Nephron (organoid): ENCODE measurements at regions not wholly inside any gene's neighbourhood (a gene's known extent, or its start where the extent isn't known, plus 50 kb on each side); places are given as distances from the start of the nearest gene placed in this dataset.

ENCODE experiments used
- H3K27ac Mint-ChIP-seq, 3 experiments: 2 replicates each; pipeline ENCODE4 v1.8.0; 2020; ENCODE audit warnings: mixed read lengths in 3 of 3, mild to moderate bottlenecking in 2 of 3, moderate library complexity in 1 of 3
- H3K27me3 Mint-ChIP-seq: 2 replicates; pipeline ENCODE4 v1.8.0; 2021; ENCODE audit warnings: low read depth, mild to moderate bottlenecking, moderate library complexity, mixed read lengths
- H3K36me3 Mint-ChIP-seq: 2 replicates; pipeline ENCODE4 v1.8.0; 2020; ENCODE audit warnings: low read depth, mixed read lengths
- H3K4me1 Mint-ChIP-seq: 2 replicates; pipeline ENCODE4 v1.8.0; 2020; ENCODE audit warnings: mixed read lengths
- H3K4me3 Mint-ChIP-seq, 3 experiments: 2 replicates each; pipeline ENCODE4 v1.8.0; 2020; ENCODE audit warnings: mild to moderate bottlenecking in 3 of 3, mixed read lengths in 3 of 3, moderate library complexity in 2 of 3
- H3K9me3 Mint-ChIP-seq: 2 replicates; pipeline ENCODE4 v1.8.0; 2020; ENCODE audit warnings: mixed read lengths
- TF ChIP-seq, protein P1 (sequence below), 3 experiments: fragments of 200-600 bp; sonication (generic); IDR thresholded peaks; one replicate each; pipeline ENCODE4 v1.5.0; 2021; ENCODE audit warnings: antibody characterized with exemption in 3 of 3; ENCODE audit not compliant: unreplicated experiment in 3 of 3

DNA sequence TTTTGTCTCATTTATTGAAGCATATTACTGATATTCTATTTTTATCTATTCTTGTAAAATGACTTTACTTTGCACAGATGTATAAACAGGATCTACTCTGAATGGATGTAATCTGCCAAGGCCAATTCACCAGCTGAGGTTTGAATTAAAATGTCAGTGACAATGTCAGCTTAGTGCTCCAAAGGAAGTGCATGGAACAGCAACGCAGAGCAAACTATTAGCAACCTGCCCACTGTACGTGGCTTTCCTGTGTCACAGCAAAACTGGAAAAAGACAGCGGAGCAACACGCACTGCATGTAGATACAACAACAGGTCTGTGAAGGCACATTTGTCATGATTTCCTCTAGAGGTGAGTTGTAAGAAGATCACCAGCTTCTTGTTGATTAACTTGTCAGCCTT is 409.4 kb downstream of the MED10 start:
- H3K36me3 Mint-ChIP-seq: no peaks in the 10 kb centered on the region
- H3K27ac Mint-ChIP-seq: no peak overlapping the region
- H3K4me1 Mint-ChIP-seq: no peaks in the 10 kb centered on the region
- H3K4me3 Mint-ChIP-seq: no peak overlapping the region
- TF ChIP-seq, protein P1, sequence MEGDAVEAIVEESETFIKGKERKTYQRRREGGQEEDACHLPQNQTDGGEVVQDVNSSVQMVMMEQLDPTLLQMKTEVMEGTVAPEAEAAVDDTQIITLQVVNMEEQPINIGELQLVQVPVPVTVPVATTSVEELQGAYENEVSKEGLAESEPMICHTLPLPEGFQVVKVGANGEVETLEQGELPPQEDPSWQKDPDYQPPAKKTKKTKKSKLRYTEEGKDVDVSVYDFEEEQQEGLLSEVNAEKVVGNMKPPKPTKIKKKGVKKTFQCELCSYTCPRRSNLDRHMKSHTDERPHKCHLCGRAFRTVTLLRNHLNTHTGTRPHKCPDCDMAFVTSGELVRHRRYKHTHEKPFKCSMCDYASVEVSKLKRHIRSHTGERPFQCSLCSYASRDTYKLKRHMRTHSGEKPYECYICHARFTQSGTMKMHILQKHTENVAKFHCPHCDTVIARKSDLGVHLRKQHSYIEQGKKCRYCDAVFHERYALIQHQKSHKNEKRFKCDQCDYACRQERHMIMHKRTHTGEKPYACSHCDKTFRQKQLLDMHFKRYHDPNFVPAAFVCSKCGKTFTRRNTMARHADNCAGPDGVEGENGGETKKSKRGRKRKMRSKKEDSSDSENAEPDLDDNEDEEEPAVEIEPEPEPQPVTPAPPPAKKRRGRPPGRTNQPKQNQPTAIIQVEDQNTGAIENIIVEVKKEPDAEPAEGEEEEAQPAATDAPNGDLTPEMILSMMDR (IDR thresholded peaks at IDR 0.05; ENCODE audit: unreplicated experiment in 3 of 3): no peak
- peaks cover 11% of the 10 kb centered on the region for H3K9me3 Mint-ChIP-seq
- H3K27me3 Mint-ChIP-seq: peaks cover 8% of the 10 kb centered on the region

DNA sequence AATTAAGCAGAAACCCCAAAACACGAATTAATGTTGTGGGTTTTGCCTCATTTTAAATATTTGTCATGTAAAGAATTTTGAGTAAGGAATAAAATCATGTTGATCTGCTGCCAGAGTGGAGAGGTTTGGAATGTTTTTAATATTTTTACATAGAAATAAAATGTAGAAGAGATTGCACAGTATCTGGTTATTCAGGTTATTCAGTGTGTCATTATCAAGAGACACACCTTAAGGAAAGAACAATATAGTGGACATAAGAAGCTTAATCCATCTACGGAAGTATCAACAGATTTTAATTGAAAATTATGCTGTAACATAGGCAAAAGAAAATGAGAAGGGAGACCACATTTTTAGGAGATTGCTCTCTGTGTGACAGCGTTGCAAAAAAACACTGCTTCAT is 410.4 kb downstream of the MED10 start:
- Mint-ChIP-seq H3K27ac (no peak overlapping the region), H3K4me3 (no peak overlapping the region), H3K4me1 (no peaks in the 10 kb centered on the region), H3K36me3 (no peaks in the 10 kb centered on the region), H3K9me3 (peaks cover 11% of the 10 kb centered on the region), H3K27me3 (peaks cover 8% of the 10 kb centered on the region)
- TF ChIP-seq, protein P1 (IDR thresholded peaks at IDR 0.05; ENCODE audit: unreplicated experiment in 3 of 3): no peak

DNA sequence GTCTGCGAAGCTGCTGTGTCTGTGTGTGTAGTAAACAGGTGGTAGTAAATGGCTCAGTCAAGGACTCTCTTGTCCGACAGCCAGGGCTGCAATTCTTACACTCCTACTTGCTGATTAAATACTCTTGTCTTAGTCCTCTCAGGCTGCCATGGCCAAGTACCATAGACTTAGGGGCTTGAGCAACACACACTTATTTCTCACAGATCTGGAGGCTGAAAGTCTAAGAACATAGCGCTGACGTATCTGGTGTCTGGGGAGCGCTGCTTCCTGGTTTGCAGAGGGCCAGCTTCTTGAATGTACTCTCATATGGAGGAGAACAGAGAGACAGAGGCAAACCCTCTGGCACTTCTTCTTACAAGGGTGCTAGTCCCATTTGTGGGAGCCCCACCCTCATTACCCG is 411.0 kb downstream of the MED10 start:
- Mint-ChIP-seq H3K4me1 (no peaks in the 10 kb centered on the region), H3K9me3 (peaks cover 11% of the 10 kb centered on the region), H3K27ac (no peak overlapping the region), H3K36me3 (no peaks in the 10 kb centered on the region), H3K4me3 (no peak overlapping the region), H3K27me3 (peaks cover 8% of the 10 kb centered on the region)
- TF ChIP-seq, protein P1 (IDR thresholded peaks at IDR 0.05; ENCODE audit: unreplicated experiment in 3 of 3): no peak

DNA sequence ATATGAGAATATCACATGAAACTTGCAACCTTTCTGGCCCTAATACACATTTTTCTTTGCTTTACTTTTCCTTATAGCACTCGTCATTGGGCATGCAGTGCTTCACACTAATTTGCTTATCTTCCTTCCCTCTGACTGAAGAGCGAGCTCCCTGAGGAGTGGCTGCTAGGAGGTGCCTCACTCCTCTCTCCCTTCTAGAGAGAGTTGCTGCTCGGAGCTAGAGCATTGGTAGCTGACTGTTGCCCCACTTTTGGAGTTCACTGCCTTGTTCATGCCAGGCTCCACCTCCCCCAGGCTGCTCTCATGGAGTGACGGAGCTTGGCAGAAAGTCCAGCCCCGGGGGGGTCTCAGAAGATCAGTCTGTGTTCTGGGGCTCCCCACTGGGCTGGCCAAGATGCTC is 413.2 kb downstream of the MED10 start:
- TF ChIP-seq, protein P1 (IDR thresholded peaks at IDR 0.05; ENCODE audit: unreplicated experiment in 3 of 3): no peak
- peaks cover 13% of the 10 kb centered on the region for H3K9me3 Mint-ChIP-seq
- no peak overlapping the region for H3K27ac Mint-ChIP-seq
- no peaks in the 10 kb centered on the region for H3K36me3 Mint-ChIP-seq
- H3K27me3 Mint-ChIP-seq: peaks cover 9% of the 10 kb centered on the region
- no peak overlapping the region for H3K4me3 Mint-ChIP-seq
- no peaks in the 10 kb centered on the region for H3K4me1 Mint-ChIP-seq

DNA sequence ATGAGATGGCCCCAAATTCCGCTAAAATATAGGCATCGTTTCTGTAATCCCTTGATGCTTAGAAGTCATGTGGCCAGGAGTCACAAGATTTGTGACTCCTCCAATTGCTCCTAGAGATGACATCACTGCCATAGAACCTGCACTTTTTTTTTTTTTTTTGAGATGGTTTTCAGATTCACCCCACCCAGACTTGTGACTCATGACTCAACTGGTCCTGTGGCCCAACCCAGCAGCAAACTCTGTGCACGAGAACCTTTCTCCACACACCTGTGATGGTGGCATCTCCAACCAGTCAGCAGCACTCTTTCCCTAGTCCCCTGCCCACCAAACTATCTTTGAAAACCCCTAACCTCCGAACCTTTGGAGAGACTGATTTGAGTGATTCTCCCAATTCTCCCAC is 414.0 kb downstream of the MED10 start:
- H3K9me3 Mint-ChIP-seq: peaks cover 13% of the 10 kb centered on the region
- no peak overlapping the region for H3K4me3 Mint-ChIP-seq
- no peaks in the 10 kb centered on the region for H3K36me3 Mint-ChIP-seq
- H3K27ac Mint-ChIP-seq: no peak overlapping the region
- peaks cover 12% of the 10 kb centered on the region for H3K27me3 Mint-ChIP-seq
- TF ChIP-seq, protein P1 (IDR thresholded peaks at IDR 0.05; ENCODE audit: unreplicated experiment in 3 of 3): no peak
- no peaks in the 10 kb centered on the region for H3K4me1 Mint-ChIP-seq

DNA sequence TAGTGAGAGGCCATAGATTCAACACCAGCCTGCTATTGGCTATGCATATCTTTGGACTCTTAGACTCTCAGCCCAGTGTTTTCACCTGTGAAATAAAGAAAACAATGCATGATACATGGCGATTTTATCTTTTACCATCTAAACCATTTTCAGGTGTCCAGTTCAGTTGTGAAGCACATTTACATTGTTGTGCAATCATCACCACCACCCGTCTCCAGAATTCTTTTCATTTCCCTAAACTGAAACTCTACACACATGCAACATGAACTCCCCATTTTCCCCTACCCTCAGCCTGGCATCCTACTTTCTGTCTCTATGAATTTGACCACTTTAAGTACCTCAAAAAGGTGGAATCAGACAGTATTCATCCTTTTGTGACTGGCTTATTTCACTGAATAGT is 420.6 kb downstream of the MED10 start:
- no peaks in the 10 kb centered on the region for H3K4me1 Mint-ChIP-seq
- H3K4me3 Mint-ChIP-seq: no peak overlapping the region
- no peak overlapping the region for H3K27ac Mint-ChIP-seq
- H3K9me3 Mint-ChIP-seq: peaks cover 8% of the 10 kb centered on the region
- TF ChIP-seq, protein P1 (IDR thresholded peaks at IDR 0.05; ENCODE audit: unreplicated experiment in 3 of 3): no peak
- H3K27me3 Mint-ChIP-seq: peaks cover 23% of the 10 kb centered on the region
- no peaks in the 10 kb centered on the region for H3K36me3 Mint-ChIP-seq
